MCF 10A (cell line): ENCODE measurements at regions not wholly inside any gene's neighbourhood (a gene's known extent, or its start where the extent isn't known, plus 50 kb on each side); places are given as distances from the start of the nearest gene placed in this dataset.

Source experiments
- BruUV-seq: library from RNA; stranded (reverse); fragments of 400-500 nt; replicated peaks from 2 replicates; lab custom pipeline; 2021; lab: Mats Ljungman, UMichigan
- CTCF ChIA-PET: fragments of 300-600 bp; sonication (Branson Sonifier 250); formaldehyde crosslinking; extraction: SDS; loops from one replicate; lab custom pipeline; 2021; ENCODE audit warnings: antibody characterized with exemption, inconsistent platforms; lab: Yijun Ruan, JAX
- POLR2A ChIA-PET: fragments of 300-600, 350-650 bp; sonication (Branson Sonifier 250); formaldehyde crosslinking; extraction: SDS; loops from one replicate; lab custom pipeline; 2020; ENCODE audit warnings: antibody characterized with exemption, inconsistent platforms; lab: Yijun Ruan, JAX
- DNase-seq: peaks from one replicate; pipeline ENCODE4 v3.0.0-alpha.2; 2018; ENCODE audit not compliant: unreplicated experiment
- H3K27ac Mint-ChIP-seq: one replicate; pipeline ENCODE4 v1.8.0; 2022; ENCODE audit warnings: mild to moderate bottlenecking, low read depth, mixed read lengths; ENCODE audit not compliant: unreplicated experiment
- H3K27me3 Mint-ChIP-seq: one replicate; pipeline ENCODE4 v1.8.0; 2022; ENCODE audit warnings: mixed read lengths; ENCODE audit not compliant: insufficient read depth, unreplicated experiment
- H3K36me3 Mint-ChIP-seq: one replicate; pipeline ENCODE4 v1.8.0; 2022; ENCODE audit warnings: mild to moderate bottlenecking, moderate library complexity, mixed read lengths; ENCODE audit not compliant: insufficient read depth, unreplicated experiment
- H3K4me1 Mint-ChIP-seq: one replicate; pipeline ENCODE4 v1.8.0; 2022; ENCODE audit warnings: mixed read lengths; ENCODE audit not compliant: insufficient read depth, unreplicated experiment
- H3K4me3 Mint-ChIP-seq: one replicate; pipeline ENCODE4 v1.8.0; 2022; ENCODE audit warnings: mild to moderate bottlenecking, moderate library complexity, mixed read lengths; ENCODE audit not compliant: unreplicated experiment
- H3K9me3 Mint-ChIP-seq: one replicate; pipeline ENCODE4 v1.8.0; 2022; ENCODE audit warnings: mixed read lengths; ENCODE audit not compliant: unreplicated experiment
- CTCF ChIP-seq: fragments of 200-600 bp; IDR thresholded peaks from one replicate; pipeline ENCODE4 v1.8.0; 2022; ENCODE audit warnings: antibody characterized with exemption, mild to moderate bottlenecking; ENCODE audit not compliant: unreplicated experiment
- intact Hi-C: fragments of 100-400 bp; cut with micrococcal nuclease; formaldehyde crosslinking; loops from 2 replicates; pipeline ENCODE4 v1.14.1; 2022

DNA sequence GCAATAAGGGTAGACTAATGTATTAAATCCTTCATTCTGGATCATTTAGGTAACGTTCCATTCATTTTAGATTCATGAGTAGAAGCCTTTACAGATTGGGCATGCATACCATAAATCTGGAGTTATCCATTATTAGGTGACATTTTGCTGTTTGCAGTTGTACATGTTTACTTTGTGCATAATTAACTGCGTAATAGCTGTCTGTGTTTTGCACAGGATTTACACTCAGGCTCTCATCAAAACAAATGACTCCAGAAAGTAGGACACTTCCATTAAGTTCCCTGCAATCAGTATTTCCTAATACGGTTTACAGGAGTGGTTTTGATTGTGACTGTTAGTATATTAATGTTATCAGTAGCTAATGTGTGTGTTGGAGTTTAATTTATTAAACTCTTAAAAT lies 997.4 kb downstream of the HACE1 start:
- intact Hi-C loops: no loop called here
- ChIA-PET POLR2A (no interaction called here), CTCF (no interaction called here)
- BruUV-seq: no TSS peak
- H3K4me1 Mint-ChIP-seq: no peaks in the 10 kb centered on the region
- no peaks in the 10 kb centered on the region for H3K36me3 Mint-ChIP-seq
- no peak overlapping the region for H3K4me3 Mint-ChIP-seq
- no peak for TF ChIP-seq CTCF
- no peak for DNase-seq
- peaks cover 72% of the 10 kb centered on the region for H3K27me3 Mint-ChIP-seq
- H3K9me3 Mint-ChIP-seq: no peaks in the 10 kb centered on the region
- no peak overlapping the region for H3K27ac Mint-ChIP-seq

GRCh38 chr6:103858003-103858402 lies 1001.7 kb downstream of the HACE1 start:
- H3K4me1 Mint-ChIP-seq: no peaks in the 10 kb centered on the region
- ChIA-PET CTCF (no interaction called here), POLR2A (no interaction called here)
- H3K27ac Mint-ChIP-seq: no peak overlapping the region
- BruUV-seq: no TSS peak
- TF ChIP-seq CTCF: no peak
- H3K36me3 Mint-ChIP-seq: no peaks in the 10 kb centered on the region
- no peak overlapping the region for H3K4me3 Mint-ChIP-seq
- no peaks in the 10 kb centered on the region for H3K9me3 Mint-ChIP-seq
- intact Hi-C loops: no loop called here
- DNase-seq: no peak
- H3K27me3 Mint-ChIP-seq: peaks cover 95% of the 10 kb centered on the region

- ChIA-PET CTCF (interaction anchor here (0.6 kb wide), 1 partner anchor 541 kb away, joined by 3 read pairs; no protein-coding TSS in a partner anchor), POLR2A (no interaction called here)
- Mint-ChIP-seq H3K4me1 (no peaks in the 10 kb centered on the region), H3K9me3 (no peaks in the 10 kb centered on the region), H3K4me3 (no peak overlapping the region), H3K27ac (no peak overlapping the region), H3K27me3 (peaks cover 73% of the 10 kb centered on the region), H3K36me3 (no peaks in the 10 kb centered on the region)
- intact Hi-C loops: no loop called here
- no TSS peak for BruUV-seq
- no peak for TF ChIP-seq CTCF
- no peak for DNase-seq
Observed at GRCh38 chr6:103855750-103856149, 1004.0 kb downstream of the HACE1 start.

DNA sequence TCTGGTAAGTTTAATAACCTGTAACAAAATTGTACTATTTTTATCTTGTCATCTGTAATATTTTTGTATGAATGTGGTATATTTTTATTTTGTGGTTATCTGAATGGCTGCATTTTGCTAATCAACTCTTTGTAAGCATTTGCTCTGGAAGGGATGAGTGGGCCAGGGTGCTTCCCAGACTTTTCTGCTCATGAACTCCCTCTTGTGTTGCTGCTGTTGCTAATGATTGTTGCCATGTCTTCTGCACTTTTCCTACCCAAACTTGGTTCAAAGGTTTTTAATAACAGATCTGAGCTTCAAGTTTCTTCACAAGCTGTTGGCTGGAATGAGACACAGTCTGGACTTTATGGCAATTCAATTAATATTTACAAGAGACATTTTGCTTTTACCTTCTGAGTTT lies 1005.7 kb downstream of the HACE1 start:
- no peak for DNase-seq
- ChIA-PET CTCF (no interaction called here), POLR2A (no interaction called here)
- BruUV-seq: no TSS peak
- Mint-ChIP-seq H3K27me3 (peaks cover 56% of the 10 kb centered on the region), H3K9me3 (no peaks in the 10 kb centered on the region), H3K4me3 (no peak overlapping the region), H3K4me1 (no peaks in the 10 kb centered on the region), H3K36me3 (no peaks in the 10 kb centered on the region), H3K27ac (no peak overlapping the region)
- TF ChIP-seq CTCF: no peak
- intact Hi-C loops: no loop called here
